H9 (cell line): ENCODE measurements at regions not wholly inside any gene's neighbourhood (a gene's known extent, or its start where the extent isn't known, plus 50 kb on each side); places are given as distances from the start of the nearest gene placed in this dataset.

ENCODE experiments used
- DNase-seq: peaks from one replicate; pipeline ENCODE4 v3.0.0-alpha.2; 2017
- H2AFZ ChIP-seq: one replicate; pipeline ENCODE4 v1.6.1; 2013; ENCODE audit warnings: mild to moderate bottlenecking, low read length, control low read depth, moderate library complexity
- H2AK5ac ChIP-seq: 2 replicates; pipeline ENCODE4 v1.6.1; 2013; ENCODE audit warnings: low read length, control low read depth, mixed read lengths; ENCODE audit not compliant: insufficient read length
- H2BK120ac ChIP-seq: one replicate; pipeline ENCODE4 v1.6.1; 2013; ENCODE audit warnings: low read depth, mild to moderate bottlenecking, low read length, control low read depth, inconsistent platforms; ENCODE audit not compliant: poor library complexity, severe bottlenecking
- H2BK12ac ChIP-seq: 2 replicates; pipeline ENCODE4 v1.6.1; 2013; ENCODE audit warnings: low read length, control low read depth, mixed read lengths, low read depth; ENCODE audit not compliant: insufficient read length
- H2BK15ac ChIP-seq: 2 replicates; pipeline ENCODE4 v1.6.1; 2013; ENCODE audit warnings: low read depth, low read length, control low read depth
- H2BK20ac ChIP-seq: one replicate; pipeline ENCODE4 v1.6.1; 2013; ENCODE audit warnings: low read depth, mild to moderate bottlenecking, low read length, control low read depth, inconsistent platforms; ENCODE audit not compliant: poor library complexity, severe bottlenecking
- H2BK5ac ChIP-seq: 2 replicates; pipeline ENCODE4 v1.6.1; 2013; ENCODE audit warnings: low read length, control low read depth, mixed read lengths; ENCODE audit not compliant: insufficient read length
- H3K14ac ChIP-seq: 2 replicates; pipeline ENCODE4 v1.6.1; 2013; ENCODE audit warnings: low read length, control low read depth; ENCODE audit not compliant: insufficient read depth
- H3K18ac ChIP-seq: 2 replicates; pipeline ENCODE4 v1.6.1; 2013; ENCODE audit warnings: low read depth, mild to moderate bottlenecking, mixed read lengths, low read length, control low read depth; ENCODE audit not compliant: insufficient read length
- H3K23ac ChIP-seq: 2 replicates; pipeline ENCODE4 v1.6.1; 2013; ENCODE audit warnings: low read length, control low read depth, mixed read lengths, low read depth; ENCODE audit not compliant: insufficient read length
- H3K23me2 ChIP-seq: 2 replicates; pipeline ENCODE4 v1.6.1; 2013; ENCODE audit warnings: low read depth, mild to moderate bottlenecking, mixed read lengths, low read length, control low read depth; ENCODE audit not compliant: insufficient read length, poor library complexity, severe bottlenecking
- H3K27ac ChIP-seq: 2 replicates; pipeline ENCODE4 v1.5.1; 2013; ENCODE audit warnings: low read length, control low read depth, mixed read lengths, low read depth; ENCODE audit not compliant: insufficient read length
- H3K27me3 ChIP-seq: 2 replicates; pipeline ENCODE4 v1.6.1; 2013; ENCODE audit warnings: low read length, control low read depth, inconsistent platforms; ENCODE audit not compliant: insufficient read depth
- H3K4ac ChIP-seq: 2 replicates; pipeline ENCODE4 v1.6.1; 2013; ENCODE audit warnings: low read depth, mild to moderate bottlenecking, control low read depth, inconsistent platforms, low read length, moderate library complexity
- H3K4me1 ChIP-seq: 2 replicates; pipeline ENCODE4 v1.6.1; 2013; ENCODE audit warnings: low read length, control low read depth, inconsistent platforms; ENCODE audit not compliant: insufficient read depth
- H3K4me2 ChIP-seq: 2 replicates; pipeline ENCODE4 v1.6.1; 2013; ENCODE audit warnings: low read length, control low read depth, mixed read lengths; ENCODE audit not compliant: insufficient read length, insufficient read depth
- H3K56ac ChIP-seq: 2 replicates; pipeline ENCODE4 v1.6.1; 2013; ENCODE audit warnings: low read depth, mild to moderate bottlenecking, mixed read lengths, low read length, control low read depth; ENCODE audit not compliant: insufficient read length
- H3K79me1 ChIP-seq: 2 replicates; pipeline ENCODE4 v1.6.1; 2013; ENCODE audit warnings: low read depth, mild to moderate bottlenecking, moderate library complexity, low read length, control low read depth, inconsistent platforms; ENCODE audit not compliant: insufficient read depth, poor library complexity, severe bottlenecking
- H3K79me2 ChIP-seq: 2 replicates; pipeline ENCODE4 v1.6.1; 2013; ENCODE audit warnings: low read length, control low read depth, inconsistent platforms; ENCODE audit not compliant: insufficient read depth
- H3K9ac ChIP-seq: 2 replicates; pipeline ENCODE4 v1.6.1; 2013; ENCODE audit warnings: low read length, control low read depth, mixed read lengths; ENCODE audit not compliant: insufficient read length; ENCODE audit errors: extremely low read depth
- H3K9me3 ChIP-seq: one replicate; pipeline ENCODE4 v1.6.1; 2013; ENCODE audit warnings: low read depth, low read length, inconsistent platforms; ENCODE audit not compliant: control insufficient read depth
- H3T11ph ChIP-seq: one replicate; pipeline ENCODE4 v1.6.1; 2013; ENCODE audit warnings: mild to moderate bottlenecking, low read length, control low read depth, inconsistent platforms
- H4K20me1 ChIP-seq: one replicate; pipeline ENCODE4 v1.6.1; 2013; ENCODE audit not compliant: control insufficient read depth, insufficient read length, insufficient read depth
- H4K5ac ChIP-seq: 2 replicates; pipeline ENCODE4 v1.6.1; 2013; ENCODE audit warnings: low read depth, mild to moderate bottlenecking, mixed read lengths, low read length, control low read depth; ENCODE audit not compliant: insufficient read length
- H4K8ac ChIP-seq: replicated peaks from 2 replicates; pipeline ENCODE4 v1.6.1; 2013; ENCODE audit warnings: low read length, control low read depth, mixed read lengths, low read depth; ENCODE audit not compliant: insufficient read length
- H4K91ac ChIP-seq: 2 replicates; pipeline ENCODE4 v1.6.1; 2013; ENCODE audit warnings: low read depth, mild to moderate bottlenecking, moderate library complexity, mixed read lengths, low read length, control low read depth; ENCODE audit not compliant: insufficient read length
- H3K27ac Mint-ChIP-seq, 3 experiments: 2 replicates in 2 of 3; 3 replicates in 1 of 3; pipeline ENCODE4 v1.8.0; 2020 to 2021; ENCODE audit warnings: mixed read lengths in 3 of 3, mild to moderate bottlenecking in 1 of 3, moderate library complexity in 1 of 3
- H3K27me3 Mint-ChIP-seq: 2 replicates; pipeline ENCODE4 v1.8.0; 2021; ENCODE audit warnings: low read depth, mild to moderate bottlenecking, moderate library complexity, mixed read lengths
- H3K36me3 Mint-ChIP-seq, 3 experiments: 2 replicates in 2 of 3; 3 replicates in 1 of 3; pipeline ENCODE4 v1.8.0; 2020 to 2021; ENCODE audit warnings: low read depth in 3 of 3, mixed read lengths in 3 of 3; ENCODE audit not compliant: insufficient read depth in 1 of 3
- H3K4me1 Mint-ChIP-seq, 2 experiments: 2 replicates each; pipeline ENCODE4 v1.8.0; 2020; ENCODE audit warnings: mixed read lengths in 2 of 2
- H3K4me3 Mint-ChIP-seq, 2 experiments: 2 replicates in 1 of 2; 3 replicates in 1 of 2; pipeline ENCODE4 v1.8.0; 2020 to 2021; ENCODE audit warnings: mild to moderate bottlenecking in 2 of 2, mixed read lengths in 2 of 2, moderate library complexity in 1 of 2
- H3K9me3 Mint-ChIP-seq, 2 experiments: 2 replicates in 1 of 2; 3 replicates in 1 of 2; pipeline ENCODE4 v1.8.0; 2020; ENCODE audit warnings: mild to moderate bottlenecking in 2 of 2, mixed read lengths in 2 of 2, moderate library complexity in 1 of 2
- WGBS: extraction: QIAGEN DNeasy Blood & Tissue Kit; methylation state at CpG from one replicate; pipeline ENCODE4 v1.1.7; 2013; ENCODE audit warnings: missing lambda C conversion rate, low lambda C conversion rate, mixed read lengths; ENCODE audit not compliant: insufficient read length; ENCODE audit errors: extremely low coverage; 5-methylcytosine and 5-hydroxymethylcytosine counted together
- TF ChIP-seq, protein P1 (sequence below): fragments of 200-600 bp; sonication (generic); conservative IDR thresholded peaks from 3 replicates; pipeline ENCODE4 v1.8.0; 2021; ENCODE audit warnings: antibody characterized with exemption, mild to moderate bottlenecking

DNA sequence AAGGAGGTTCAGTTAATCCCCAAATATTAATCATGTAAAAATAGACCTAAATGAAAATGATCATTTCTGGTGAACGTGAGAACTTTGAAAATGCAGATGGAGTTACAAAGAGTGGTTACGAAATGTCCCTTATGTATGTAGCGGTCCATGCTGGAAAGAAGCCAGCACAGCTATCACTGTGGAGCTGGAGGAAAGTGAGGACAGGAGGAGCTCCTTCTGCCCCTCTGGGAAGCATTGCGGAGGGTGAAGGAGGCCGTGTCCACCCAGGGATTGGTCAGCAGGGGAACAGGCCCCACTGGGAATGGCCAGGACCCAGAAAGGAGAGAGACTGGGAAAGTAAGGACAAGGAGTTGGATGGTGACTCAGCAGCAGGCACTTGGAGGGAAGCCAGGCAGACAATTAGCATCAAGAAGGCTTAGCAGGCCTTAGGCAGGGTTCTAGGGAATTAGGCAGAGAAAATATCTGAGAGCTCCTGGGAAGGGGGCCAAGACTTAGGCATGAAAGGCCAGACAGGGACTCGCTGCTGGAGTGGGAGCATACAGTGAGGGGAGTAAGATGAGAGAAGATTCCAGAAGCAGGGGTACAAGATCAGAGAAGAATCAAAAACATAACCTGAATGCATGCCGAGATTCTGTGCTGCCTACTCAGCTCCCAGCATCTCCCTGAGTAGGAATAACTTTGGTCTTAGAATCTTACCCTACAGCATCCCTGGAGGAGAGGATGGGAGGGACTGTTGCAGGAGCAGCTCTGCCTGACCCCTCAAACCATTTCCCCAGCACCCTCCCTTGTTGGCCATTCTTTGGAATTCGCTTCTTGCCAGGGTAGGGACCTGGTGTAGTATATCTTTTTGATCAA lies 171.0 kb upstream of the UMPS start:
- no peak overlapping the region for H4K8ac ChIP-seq
- no peak overlapping the region for H2BK12ac ChIP-seq
- no peaks in the 10 kb centered on the region for H3K79me2 ChIP-seq
- no peak overlapping the region for H2BK5ac ChIP-seq
- H2AK5ac ChIP-seq: no peak overlapping the region
- no peak overlapping the region for H3K4ac ChIP-seq
- Mint-ChIP-seq H3K4me3 (no peak overlapping the region), H3K9me3 (no peaks in the 10 kb centered on the region), H3K27ac (peak overlapping the region in 1 of 3 experiments; percentile 78; a peak in 1 of 7 replicates), H3K27me3 (0 out of 2 replicates have a peak, but pooled peaks cover 1% of the 10 kb centered on the region), H3K4me1 (peaks cover 17 to 27% of the 10 kb centered on the region in 2 experiments), H3K36me3 (no peaks in the 10 kb centered on the region)
- no peak overlapping the region for H4K5ac ChIP-seq
- H3K4me2 ChIP-seq: no peak overlapping the region
- H2BK120ac ChIP-seq: no peak overlapping the region
- no CpG with 5 or more reads among the region's 8 CpGs for WGBS
- no peak overlapping the region for H3T11ph ChIP-seq
- H4K20me1 ChIP-seq: no peaks in the 10 kb centered on the region
- H3K27me3 ChIP-seq: no peaks in the 10 kb centered on the region
- no peak overlapping the region for H2AFZ ChIP-seq
- no peak overlapping the region for H3K27ac ChIP-seq
- H3K23ac ChIP-seq: no peak overlapping the region
- H3K23me2 ChIP-seq: no peaks in the 10 kb centered on the region
- H2BK15ac ChIP-seq: no peak overlapping the region
- peak; percentile 44 for DNase-seq
- H3K56ac ChIP-seq: no peak overlapping the region
- no peak overlapping the region for H2BK20ac ChIP-seq
- no peaks in the 10 kb centered on the region for H3K9me3 ChIP-seq
- TF ChIP-seq, protein P1, sequence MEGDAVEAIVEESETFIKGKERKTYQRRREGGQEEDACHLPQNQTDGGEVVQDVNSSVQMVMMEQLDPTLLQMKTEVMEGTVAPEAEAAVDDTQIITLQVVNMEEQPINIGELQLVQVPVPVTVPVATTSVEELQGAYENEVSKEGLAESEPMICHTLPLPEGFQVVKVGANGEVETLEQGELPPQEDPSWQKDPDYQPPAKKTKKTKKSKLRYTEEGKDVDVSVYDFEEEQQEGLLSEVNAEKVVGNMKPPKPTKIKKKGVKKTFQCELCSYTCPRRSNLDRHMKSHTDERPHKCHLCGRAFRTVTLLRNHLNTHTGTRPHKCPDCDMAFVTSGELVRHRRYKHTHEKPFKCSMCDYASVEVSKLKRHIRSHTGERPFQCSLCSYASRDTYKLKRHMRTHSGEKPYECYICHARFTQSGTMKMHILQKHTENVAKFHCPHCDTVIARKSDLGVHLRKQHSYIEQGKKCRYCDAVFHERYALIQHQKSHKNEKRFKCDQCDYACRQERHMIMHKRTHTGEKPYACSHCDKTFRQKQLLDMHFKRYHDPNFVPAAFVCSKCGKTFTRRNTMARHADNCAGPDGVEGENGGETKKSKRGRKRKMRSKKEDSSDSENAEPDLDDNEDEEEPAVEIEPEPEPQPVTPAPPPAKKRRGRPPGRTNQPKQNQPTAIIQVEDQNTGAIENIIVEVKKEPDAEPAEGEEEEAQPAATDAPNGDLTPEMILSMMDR: no peak
- H4K91ac ChIP-seq: no peak overlapping the region
- no peaks in the 10 kb centered on the region for H3K4me1 ChIP-seq
- H3K14ac ChIP-seq: no peak overlapping the region
- H3K18ac ChIP-seq: no peak overlapping the region
- no peaks in the 10 kb centered on the region for H3K79me1 ChIP-seq
- H3K9ac ChIP-seq: no peak overlapping the region
